ENCODE measurements at regions not wholly inside any gene's neighbourhood (a gene's known extent, or its start where the extent isn't known, plus 50 kb on each side); places are given as distances from the start of the nearest gene placed in this dataset.
A peak's percentile ranks its signal among the peaks of the same experiment; 100 is the strongest.

DNA sequence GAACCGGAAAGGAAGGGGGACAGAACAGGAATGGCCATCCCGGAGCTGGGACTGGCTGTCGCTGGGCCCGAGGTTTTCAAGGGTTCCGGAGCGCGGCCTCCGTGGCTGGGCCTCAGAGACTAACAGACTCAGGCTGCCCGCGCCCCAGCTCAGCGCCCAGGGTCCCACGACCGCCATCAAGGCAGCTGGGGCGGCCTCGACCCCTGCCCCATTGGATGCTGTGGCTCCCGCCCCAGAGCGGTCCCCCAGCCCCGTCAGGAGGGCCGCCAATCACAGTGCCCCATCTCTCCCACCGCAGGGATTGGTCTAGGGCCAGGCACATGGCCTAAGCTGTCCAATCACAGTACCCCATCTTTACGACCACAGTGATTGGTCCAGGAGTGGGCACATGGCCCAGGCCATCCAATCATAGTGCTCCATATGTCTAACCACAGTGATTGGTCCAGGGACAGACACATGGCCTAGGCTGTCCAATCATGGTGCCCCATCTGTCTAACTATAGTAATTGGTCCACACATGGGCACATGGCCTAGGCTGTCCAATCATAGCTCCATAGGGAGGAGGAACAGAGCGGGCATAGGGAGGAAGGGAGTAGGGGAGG is 105.3 kb upstream of the NKX1-1 start:
- Mint-ChIP-seq H3K9me3 (no peaks in the 10 kb centered on the region), H3K4me1 (ENCODE audit: low read depth) (no peaks in the 10 kb centered on the region), H3K36me3 (ENCODE audit: low read depth) (no peaks in the 10 kb centered on the region), H3K27ac (no peak overlapping the region), H3K27me3 (no peaks in the 10 kb centered on the region), H3K4me3 (peak overlapping the region; percentile 26)
- CTCF ChIA-PET, result interaction anchor here (1.5 kb wide), 1 partner anchor 104 kb away, joined by 4 read pairs; no protein-coding TSS in a partner anchor
- ATAC-seq (peak; percentile 90), DNase-seq (peak; percentile 63)
- no peak for TF ChIP-seq CTCF (IDR thresholded peaks at IDR 0.05)
- intact Hi-C loops (cut with micrococcal nuclease), result no loop called here
- POLR2A ChIA-PET, result no interaction called here

DNA sequence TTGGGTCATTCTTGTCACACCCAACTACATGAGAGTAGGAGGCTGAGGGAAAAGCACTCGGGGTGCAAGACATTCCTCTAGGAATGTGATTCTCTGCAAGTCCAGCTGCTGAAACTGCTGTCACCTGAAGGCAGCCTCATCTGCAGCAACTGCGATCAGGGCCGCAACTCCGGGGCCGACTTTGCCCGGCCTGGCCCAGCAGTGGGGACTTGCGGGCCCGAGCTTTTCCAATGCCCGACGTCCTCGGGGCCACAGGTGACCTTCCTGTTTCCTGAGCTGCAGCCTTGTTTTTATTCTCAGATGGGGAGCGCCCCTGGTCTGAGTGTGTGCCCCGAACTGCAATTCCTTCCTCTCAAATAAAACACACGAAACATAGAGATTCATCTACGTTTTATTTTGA is 104.7 kb upstream of the NKX1-1 start:
- Mint-ChIP-seq H3K4me3 (peak overlapping the region; percentile 26), H3K27me3 (no peaks in the 10 kb centered on the region), H3K36me3 (ENCODE audit: low read depth) (no peaks in the 10 kb centered on the region), H3K9me3 (no peaks in the 10 kb centered on the region), H3K4me1 (ENCODE audit: low read depth) (no peaks in the 10 kb centered on the region), H3K27ac (no peak overlapping the region)
- ATAC-seq (no peak), DNase-seq (no peak)
- TF ChIP-seq CTCF (IDR thresholded peaks at IDR 0.05), result no peak
- CTCF ChIA-PET, result no interaction called here
- POLR2A ChIA-PET, result no interaction called here
- intact Hi-C loops (cut with micrococcal nuclease), result no loop called here

DNA sequence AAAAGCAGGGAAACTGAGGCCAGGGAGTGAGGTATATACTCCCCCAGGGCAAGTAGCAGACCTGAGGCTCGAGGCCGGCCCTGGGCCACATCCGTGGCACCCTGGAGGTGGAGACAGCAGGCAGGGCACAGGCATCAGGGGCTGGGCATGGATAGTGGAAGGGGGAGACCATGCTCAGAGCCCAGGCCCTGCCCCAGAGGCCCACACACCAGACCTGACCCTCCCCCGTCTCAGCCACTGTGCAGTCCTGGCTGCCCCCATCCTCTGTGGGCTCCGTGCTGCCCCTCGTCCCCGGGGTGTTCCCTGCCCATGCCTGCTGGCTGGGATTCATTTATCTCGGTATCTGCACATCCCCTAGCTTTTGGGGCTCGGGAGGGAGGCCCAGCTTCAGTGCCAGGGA is 103.1 kb upstream of the NKX1-1 start:
- ChIA-PET CTCF (interaction anchor here (1.1 kb wide), 1 partner anchor 40 kb away, joined by 3 read pairs; no protein-coding TSS in a partner anchor), POLR2A (no interaction called here)
- no peak overlapping the region for H3K4me3 Mint-ChIP-seq
- no peaks in the 10 kb centered on the region for H3K36me3 Mint-ChIP-seq (ENCODE audit: low read depth)
- no peak for DNase-seq
- no peak for ATAC-seq
- H3K27ac Mint-ChIP-seq, result no peak overlapping the region
- H3K4me1 Mint-ChIP-seq (ENCODE audit: low read depth), result no peaks in the 10 kb centered on the region
- intact Hi-C loops (cut with micrococcal nuclease), result no loop called here
- no peaks in the 10 kb centered on the region for H3K9me3 Mint-ChIP-seq
- TF ChIP-seq CTCF (IDR thresholded peaks at IDR 0.05), result no peak
- H3K27me3 Mint-ChIP-seq, result no peaks in the 10 kb centered on the region

DNA sequence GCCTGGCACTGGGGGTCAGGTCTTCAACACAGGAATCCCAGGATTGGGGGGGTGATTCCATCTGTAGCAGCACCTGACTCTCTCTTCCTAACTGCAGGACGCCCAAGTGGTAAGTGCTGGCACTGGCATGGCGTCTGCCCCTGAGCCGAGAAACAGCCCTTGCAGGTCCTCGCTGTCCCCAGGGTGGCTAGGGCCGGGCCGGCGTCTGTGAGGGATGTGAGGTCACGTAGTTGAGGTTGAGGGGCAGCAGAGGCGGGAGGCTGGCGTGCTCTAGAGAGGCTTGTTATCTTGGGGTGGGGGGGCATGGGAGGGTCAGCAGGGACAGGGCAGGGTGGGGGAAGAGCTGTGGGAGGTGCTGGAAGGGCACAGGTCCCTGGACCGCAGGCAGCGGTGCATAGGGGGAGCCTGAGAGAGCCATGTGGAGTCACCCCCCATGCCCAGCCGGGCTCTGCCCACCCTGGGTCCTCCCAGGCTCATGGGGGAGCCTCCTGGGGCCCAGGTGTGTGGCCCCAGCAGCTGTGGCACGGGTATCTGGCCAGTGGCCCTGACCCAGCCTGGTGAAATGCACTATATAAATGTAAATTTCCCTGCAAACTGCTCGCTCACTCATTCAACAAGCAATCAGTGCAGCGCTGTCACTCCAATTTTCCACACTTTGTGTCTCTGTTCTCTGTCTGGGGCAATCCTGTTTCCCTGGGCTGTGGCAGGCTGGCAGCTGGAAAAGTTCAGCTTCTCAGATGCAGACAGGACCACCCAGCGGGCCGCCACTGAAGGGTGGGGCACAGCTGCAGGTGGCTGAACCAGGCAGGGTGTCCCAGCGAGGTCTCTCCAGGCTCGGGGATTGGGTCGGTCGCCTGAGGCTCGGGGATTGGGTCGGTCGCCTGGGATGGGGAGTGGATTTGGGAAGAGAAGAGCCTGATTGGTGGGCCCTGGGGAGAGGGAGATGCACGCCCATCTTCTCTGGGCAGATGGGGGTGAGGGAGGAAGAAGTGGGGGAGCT is 102.2 kb upstream of the NKX1-1 start:
- ChIA-PET POLR2A (no interaction called here), CTCF (interaction anchor here (1.6 kb wide), 1 partner anchor 35 kb away, joined by 3 read pairs; no protein-coding TSS in a partner anchor)
- H3K4me1 Mint-ChIP-seq (ENCODE audit: low read depth), result no peaks in the 10 kb centered on the region
- intact Hi-C loops (cut with micrococcal nuclease), result no loop called here
- H3K27ac Mint-ChIP-seq, result no peak overlapping the region
- no peaks in the 10 kb centered on the region for H3K9me3 Mint-ChIP-seq
- no peak for ATAC-seq
- no peaks in the 10 kb centered on the region for H3K27me3 Mint-ChIP-seq
- H3K36me3 Mint-ChIP-seq (ENCODE audit: low read depth), result no peaks in the 10 kb centered on the region
- no peak for DNase-seq
- H3K4me3 Mint-ChIP-seq, result no peak overlapping the region
- TF ChIP-seq CTCF (IDR thresholded peaks at IDR 0.05), result no peak

Measured in activated CD8-positive, alpha-beta T cell treated with anti-CD3 and anti-CD28 coated beads for 36 hours (primary cell).